SHP77 (cell line): ENCODE measurements at regions not wholly inside any gene's neighbourhood (a gene's known extent, or its start where the extent isn't known, plus 50 kb on each side); places are given as distances from the start of the nearest gene placed in this dataset.

ENCODE experiments used
- DNase-seq, 2 experiments: peaks; one replicate each; lab custom pipeline; 2025; lab: John Stamatoyannopoulos, UW

DNA sequence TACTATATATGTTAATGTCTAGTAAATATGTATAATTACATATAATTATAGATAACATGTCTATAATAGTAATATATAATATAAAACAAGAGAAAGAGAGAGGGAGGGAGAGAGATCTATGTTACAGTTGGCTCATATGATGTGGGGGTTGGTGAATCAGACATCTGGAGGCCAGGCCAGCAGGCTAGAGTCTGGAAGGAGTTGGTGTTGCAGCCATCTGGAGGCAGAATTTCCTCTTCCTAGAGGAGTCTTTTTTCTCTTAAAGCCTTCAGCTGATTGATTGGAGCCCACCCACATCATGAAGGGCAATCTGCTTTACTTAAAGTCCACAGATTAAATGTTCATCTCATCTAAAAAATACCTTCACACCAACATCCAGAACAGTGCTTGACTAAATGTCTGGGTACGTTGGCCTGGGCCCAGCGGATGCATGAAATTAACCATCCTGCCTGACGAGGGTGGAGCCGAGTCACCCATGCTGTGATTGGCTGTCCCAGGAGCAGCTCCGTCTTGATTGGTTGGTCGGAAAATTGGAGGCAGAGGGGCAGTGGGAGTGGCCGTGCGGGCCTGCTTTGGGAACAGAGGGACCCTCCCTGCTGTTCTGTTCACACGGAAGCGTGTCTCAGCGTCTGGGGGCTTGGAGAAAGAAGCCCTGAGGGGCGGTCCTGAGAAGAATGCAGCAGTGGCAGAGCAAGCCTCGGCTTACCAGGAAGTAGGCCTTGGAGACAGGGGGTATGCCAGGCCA, 392.4 kb downstream of the QKI start:
- no peak for DNase-seq

DNA sequence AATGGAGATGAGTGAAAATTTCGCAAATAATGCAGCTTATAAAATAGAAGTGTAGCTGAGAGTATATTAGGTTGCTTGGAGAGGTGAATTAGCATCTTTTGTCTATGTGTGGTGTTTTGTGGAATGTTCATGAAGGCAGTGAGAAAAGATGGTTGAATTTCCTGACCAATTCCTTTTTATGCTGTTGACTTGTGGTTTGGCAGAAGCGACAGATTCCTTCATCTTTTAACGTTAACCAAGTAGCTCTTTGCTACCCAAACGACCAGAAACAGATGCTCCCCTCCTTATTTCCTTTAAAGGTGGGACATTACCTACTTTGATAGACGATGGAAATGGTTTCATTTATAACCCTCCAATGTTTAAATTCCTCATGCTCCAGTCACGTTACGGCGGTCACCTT, 390.5 kb downstream of the QKI start:
- DNase-seq: no peak

DNA sequence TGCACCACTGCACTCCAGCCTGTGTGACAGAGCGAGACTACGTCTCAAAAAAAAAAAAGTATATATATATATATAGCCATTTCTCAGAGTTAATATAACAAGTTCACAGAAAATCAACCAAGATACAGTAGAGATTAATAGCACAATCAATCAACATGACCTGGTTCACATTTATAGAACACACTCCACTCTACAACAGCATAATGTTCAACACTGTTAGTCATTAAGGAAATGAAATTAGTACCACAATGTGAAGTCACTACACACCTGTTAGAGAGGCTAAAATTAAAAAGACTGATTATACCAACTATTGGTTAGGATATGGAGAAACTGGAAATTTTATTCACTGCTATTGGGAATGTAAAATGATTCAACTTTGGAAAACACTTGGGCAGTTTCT, 387.7 kb downstream of the QKI start:
- DNase-seq: no peak

DNA sequence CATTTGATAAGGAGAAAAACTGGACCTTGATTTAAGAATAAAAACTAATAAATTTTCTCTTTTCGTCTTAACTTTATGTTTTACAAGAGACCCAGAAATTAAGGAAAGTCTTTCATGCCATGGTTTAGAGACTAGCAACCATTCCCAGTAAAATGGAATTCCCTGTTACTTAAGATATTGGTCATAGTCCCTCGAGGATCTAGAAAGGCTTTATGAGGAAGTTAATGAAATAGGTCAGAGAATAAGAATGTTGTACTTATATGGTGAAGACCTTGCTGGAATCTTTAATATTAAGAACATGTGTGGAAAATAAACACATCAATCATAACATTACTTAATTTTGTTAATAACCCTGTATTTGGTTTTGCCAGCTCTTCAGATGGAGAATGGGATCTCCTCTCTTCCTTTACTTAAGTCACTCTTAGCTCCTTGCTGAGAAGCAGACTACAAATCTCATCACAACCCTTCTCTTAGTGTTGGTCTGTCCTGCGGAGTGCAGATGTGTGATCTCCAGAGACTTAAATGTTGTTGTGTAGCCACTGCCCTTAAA, 382.9 kb downstream of the QKI start:
- DNase-seq: no peak

DNA sequence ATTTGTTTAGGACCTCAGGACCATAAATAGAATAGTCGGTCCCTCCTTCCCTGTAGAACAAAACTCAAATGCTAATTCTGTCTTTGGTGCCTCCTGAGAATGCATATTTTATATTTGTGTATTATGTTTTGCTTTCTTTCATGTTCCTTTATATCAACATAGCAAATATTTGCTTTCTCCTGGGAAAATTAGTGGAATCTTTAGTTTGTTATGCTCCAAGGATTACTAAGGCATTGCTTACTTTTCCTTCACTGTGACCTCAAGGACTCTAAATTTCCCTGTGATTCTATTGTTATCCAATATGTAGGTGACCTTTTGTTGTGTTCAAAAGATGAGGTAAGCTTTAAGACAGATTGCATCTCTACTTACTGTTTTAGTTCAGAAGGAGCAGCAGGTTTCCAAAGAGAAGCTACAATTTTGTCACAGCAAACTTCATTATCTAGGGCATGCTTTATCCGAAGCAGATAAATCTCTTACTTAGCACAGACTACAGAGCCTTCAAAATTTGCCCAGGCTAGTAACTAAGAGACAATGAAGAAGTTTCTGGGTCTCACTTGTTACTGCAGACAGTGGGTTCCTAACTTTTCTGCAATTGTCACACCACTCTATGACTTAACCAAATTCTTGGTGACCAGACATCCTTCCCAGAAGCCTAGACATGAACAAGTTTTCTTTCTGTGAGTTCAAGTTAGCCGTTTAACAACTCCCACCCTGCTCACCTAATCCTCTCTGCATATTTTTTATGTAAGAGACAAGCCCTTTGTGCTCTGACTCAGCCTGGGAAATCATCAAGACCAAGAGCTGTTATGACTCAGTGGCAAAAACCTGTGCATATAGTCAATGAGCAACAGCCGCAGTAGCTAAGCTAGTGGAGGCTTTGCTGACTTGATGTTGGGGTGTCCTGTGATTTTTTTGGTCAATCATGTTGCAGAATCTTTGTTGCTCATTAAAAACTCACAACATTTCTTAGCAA, 378.8 kb downstream of the QKI start:
- DNase-seq: no peak

DNA sequence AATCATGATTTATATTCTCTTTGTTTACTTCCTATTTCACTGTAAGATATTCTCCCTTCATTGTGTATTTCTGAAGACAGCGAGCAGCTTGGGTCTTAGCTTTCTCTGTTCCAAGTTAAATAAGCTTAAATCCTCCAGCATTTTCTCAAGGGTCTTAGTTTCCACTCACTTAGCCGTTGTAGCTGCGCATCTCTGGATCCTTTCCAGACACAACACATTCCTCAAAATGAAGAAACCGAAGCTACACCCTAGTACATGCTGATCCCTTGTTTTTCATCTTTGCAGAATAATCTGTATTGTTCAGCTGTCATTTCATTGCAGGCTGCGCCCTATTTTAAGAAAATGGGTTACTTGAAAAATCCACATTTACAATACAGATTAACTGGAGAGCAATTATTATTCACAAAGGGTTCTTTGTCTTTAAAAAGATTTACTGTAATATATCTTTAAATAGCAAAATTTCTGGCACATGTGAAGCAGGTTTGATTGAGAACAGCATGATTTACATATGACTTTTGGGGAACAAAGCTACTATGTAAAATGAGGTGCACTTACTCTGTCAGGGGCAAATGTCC, 375.8 kb downstream of the QKI start:
- no peak for DNase-seq

DNA sequence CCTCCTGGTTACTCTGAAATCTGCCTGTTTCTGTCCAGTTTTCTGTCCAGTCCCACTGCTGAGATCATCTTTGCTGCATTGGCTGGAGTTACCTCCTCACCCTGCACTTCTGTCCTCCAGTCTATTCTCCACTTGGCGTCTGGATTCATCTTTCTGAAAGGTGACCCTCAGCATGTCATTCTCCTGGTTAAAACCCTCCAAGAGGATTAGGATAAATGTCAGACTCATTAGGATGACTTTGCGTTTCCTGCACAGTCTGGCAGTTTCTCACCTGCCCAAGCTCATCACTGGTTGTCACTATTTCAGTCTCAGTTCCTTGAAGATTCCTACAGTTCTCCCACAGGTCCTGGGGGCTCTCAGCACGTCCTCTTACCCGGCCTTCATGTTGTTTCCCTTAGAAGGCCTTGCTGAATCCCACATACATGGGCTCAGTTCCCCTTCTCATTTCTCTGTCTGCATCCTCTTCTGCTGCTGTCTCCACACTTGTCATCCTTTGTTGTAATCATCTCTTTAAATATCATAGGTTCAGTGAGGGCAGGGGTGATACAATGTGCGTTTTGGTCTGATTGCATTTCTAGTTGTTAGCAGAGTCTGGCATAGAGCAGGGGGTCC, 374.8 kb downstream of the QKI start:
- no peak for DNase-seq

DNA sequence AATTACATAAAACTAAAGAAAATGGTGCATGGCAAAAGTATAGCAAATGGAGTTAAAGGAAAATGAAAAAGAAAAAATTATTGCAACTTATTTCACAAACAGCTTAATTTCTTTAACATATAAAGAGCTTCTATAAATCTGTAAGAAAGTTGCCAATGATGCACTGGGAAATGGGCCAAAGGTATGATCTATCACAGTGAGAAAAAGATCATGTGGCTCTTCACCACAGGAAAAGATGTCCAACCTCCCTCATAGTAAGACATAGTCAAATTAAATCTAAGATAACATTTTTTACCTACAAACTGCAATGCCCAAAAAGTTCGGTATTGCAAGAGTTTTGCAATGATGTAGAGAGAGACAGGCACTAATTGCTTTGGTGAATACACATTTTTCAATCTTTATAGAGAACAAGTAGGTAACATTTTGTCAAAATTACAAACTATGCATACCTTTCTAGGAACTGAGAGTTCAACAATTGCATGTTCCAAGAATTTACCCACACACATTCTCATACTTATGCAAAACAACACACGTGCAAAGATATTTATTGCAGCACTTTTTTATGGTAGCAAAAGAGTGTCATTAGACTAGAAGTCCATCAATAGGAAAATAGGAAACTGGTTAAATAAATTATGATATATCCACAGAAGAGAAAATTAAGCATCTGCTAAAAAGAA, 372.6 kb downstream of the QKI start:
- DNase-seq: no peak

DNA sequence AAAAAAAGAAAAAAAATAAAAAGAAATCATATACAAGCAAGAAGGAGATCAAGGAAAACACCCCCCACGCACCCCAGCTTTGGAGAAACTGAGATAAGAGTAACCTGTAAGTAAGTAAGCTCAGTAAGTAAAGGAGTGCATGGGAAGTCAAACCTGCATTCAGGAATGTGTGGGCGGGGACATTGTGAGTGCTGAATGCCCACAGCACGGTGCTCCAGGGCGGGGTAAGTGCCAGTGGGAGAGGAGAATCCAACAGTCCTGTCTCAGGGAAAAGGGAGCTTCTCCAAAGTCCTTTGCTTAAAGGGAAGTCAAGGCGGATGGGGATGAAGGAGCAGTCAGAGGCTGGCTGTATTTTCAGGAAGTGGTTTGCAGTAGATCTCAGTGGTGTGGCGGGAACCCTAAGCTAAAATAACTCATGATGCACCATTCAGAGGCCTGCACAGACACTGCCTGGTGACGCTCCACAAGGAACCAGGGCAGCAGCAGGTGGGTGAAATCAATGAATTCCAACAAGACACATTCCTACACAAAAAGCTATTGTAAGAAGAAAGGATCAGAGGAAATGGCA, 368.0 kb downstream of the QKI start:
- no peak for DNase-seq

DNA sequence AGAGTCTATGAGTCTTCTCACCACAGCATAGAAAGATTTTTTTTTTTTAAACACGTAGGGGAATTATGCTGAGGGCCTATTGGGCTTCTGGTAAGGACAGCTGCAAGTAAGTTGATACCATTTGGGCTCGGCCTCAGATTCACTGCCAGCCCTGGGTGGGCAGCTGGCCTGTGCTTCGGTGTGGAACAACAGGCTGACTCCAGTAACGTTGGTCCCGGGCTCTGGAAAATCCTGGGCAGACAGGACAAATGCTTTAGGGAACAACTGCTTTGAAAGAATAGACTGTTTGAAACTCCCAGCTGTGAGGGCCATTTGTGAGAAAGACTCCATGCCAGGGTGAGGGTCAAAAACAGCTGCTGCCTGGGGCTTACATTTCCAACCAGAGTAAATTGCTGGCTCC, 366.5 kb downstream of the QKI start:
- DNase-seq: peak in 1 of 2 experiments; percentile 25

DNA sequence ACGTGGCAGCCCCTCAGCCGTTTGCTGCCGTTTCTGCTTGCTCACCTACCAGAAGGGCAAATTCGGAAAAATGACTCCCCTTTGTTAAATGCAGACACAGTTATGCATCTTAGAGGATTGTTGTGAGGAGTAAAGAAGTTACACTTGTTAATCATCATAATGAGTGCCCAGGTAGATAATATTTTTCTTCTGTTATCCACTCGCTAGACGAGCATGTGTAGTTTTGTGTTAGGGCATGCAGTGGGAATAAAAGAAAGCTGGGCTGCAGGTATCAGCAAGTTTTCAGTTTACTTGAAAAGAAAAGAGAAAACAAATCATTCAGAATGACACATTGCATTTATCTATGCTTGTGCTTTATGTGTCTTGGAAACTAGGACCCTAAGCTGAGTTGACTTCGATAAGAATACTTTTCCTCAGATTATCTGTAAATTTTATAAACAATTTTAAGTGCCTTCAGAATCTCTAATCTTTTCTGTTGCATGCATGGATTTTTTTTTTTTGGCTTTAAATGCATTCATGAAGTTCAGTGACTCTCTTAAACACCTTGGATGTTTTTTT, 365.3 kb downstream of the QKI start:
- no peak for DNase-seq

DNA sequence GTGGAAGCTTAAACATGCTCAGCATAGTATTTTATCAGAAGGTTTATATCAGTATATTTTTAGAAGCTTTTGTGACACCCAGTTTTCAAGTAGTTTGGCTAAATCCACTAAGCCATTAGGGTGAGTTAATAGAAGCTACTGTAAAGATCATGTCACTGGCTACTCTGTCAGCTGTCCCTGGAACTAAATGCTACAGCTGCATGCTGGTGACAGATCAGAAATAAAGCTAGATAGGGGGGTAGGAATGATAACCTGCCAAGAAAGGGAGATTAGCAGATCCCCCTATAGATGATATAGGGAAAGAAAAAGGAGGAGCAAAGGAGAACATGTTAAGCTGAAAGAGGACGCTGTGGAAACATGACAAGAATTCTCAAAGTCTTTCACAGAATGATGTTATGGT, 363.2 kb downstream of the QKI start:
- no peak for DNase-seq

DNA sequence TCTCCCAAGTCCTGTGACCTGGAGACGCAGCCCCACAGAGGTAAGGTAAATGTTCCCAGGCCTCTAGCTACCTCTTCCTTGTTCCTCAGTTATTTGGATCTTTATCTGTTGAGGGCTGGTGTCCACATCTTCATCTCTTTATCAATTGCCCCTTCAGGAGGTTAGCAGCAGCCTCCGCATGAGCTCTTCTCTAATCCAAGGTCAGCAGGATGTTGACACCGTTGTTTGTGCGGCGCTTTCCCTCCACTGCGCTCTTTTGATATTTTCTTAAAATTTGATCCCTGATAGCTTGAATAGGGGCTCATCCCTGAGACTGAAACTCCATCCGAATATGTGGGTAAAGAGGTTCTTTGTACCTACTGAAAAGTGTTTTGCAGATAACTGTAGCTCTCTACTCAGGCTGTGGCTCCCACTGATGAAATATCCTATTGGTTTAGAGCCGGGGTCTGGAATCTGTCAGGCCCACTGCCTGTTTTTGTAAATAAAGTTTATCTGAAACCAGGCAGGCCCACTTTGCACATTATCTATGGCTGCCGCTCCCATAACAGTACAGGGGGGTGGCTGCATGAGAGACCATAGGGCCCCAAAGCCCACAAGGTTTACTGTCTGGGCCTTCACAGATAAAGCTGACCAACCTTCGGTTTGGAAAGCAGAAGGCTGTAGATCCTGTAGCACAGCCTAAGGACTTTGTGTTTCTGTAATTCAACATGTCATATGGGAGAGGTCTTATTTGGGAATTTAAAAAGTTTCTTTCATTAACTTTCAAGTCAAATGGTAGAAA, 362.6 kb downstream of the QKI start:
- DNase-seq: no peak

DNA sequence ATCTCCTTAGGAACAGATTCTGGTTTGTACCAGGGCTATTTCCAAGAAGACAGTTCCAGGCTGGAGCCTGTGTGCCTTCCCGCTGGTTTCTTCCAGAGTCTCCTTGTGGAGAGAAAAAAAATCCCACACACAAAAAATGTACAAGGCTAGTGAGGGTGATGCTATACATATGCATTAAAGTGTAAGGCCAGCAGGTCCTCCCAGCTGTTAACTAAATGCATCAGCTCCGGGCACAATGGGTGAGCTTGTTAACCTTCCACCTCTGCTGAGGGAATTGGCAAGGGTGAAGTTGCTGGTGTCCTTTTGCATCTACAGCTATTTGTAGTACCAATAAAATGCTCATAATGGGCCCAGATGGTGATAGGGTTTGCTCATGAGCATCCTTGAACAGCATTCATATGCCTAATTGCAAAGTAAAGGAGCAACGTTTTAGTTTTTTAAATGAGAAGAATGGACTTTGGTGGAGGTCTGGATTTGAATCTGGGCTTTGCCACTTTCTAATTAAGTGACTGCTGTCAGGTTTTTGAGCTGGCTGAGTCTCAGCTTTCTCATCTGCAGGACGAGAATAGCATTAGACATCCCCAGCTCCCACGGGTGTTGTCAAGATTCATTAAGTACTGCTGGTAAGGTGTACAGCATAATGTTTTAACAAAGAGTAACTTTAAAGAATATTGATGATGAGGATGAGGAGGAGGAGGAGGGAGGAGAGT, 361.8 kb downstream of the QKI start:
- no peak for DNase-seq

DNA sequence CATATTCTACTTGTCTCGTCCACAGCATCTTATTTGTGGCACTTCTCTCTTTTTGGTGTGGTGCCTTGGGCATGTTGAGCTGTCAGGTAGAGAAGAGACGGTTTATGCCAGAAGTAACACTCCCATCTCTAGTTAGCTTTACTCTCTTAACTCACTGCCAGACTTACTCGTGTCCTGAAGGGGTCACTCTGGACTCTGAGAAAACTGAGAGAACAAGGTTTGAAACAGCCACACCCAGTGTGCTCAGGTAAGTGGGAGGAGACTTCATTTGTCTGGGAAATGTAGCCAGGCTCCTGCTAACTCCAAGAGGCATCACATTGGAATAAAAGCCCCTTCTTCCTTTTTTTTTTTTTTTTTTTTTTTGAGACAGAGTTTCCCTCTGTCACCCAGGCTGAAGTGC, 360.8 kb downstream of the QKI start:
- DNase-seq: no peak

DNA sequence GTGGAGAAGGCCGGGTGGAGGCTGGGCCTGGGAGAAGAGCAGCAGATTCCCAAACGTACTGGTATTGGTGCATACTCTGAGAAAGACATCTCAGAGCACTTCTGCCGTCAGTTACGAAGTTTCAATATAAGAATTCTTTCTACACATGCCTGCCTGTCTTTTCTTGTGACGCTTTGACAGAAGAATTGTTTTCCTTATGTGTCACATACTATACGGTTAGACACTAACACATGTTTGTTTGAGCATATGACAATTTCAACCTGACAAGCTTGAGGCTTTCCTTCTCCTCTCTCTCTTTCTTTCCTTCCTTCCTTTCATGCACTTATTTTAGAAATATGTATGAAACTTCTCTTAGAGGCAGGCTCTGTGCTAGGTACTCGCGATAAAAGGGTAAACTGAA, 360.0 kb downstream of the QKI start:
- no peak for DNase-seq

DNA sequence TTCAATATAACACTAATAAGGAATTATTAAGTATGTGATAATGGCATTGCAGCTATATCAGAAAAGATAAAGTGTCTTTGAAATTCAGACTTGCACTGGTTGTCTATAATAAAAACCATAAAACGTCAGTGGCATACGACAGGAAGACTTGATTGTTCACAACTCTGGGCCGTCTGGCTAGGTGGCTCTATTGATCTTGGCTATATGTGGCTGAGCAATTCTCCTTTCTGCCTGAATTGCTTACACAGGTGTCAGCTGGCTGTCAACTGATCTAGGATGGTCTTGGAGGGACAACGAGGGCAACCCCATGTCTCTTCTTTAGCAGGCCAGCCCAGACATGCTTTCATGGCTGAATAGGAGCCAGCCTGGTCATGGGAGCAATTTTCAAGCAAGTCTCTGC, 359.1 kb downstream of the QKI start:
- peak in 1 of 2 experiments; percentile 31 for DNase-seq

DNA sequence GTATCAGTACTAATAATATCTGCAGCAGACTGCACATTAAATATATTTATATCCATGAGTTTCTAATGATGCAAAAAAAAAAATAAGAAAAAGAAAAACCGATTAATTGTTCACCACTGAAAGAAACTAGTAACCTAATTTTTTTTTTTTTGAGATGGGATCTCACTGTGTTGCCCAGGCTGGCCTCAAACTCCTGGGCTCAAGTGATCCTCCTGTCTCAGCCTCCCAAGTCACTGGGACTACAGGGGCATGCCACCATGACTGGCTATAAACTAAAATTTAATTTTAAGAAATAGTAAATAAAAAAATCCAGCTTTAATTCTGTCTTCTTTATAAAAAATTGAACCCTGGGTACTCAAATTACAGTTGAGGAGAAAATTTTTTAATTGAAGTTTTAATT, 358.2 kb downstream of the QKI start:
- DNase-seq: no peak

DNA sequence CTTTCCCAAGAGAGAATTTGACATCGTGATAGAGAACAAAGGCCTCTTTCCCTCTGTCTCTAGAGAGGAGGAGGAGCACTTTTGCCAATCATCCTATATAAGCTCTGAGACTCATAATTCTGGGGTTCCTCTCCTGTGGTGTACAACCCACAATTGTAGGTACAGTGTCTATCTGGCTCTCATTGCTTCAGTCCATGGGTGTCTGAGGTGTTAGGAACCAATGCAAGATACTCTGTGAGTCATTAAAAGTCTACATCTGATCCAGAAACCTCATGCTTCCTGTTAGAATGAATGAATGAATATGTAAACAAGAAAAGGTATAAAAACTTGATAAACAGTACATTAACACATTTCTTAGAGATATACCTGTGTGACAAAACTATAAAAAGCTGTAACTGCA, 356.7 kb downstream of the QKI start:
- DNase-seq: no peak
